HG03196 (cell line): ENCODE measurements at regions not wholly inside any gene's neighbourhood (a gene's known extent, or its start where the extent isn't known, plus 50 kb on each side); places are given as distances from the start of the nearest gene placed in this dataset.
"Not testable (repeated sequence)": the region's sequence is repeated elsewhere in the genome, so short reads cannot be mapped to it uniquely, and the experiment has no call there.

ENCODE experiments used
- ATAC-seq: cut with Tn5 transposase; IDR thresholded peaks from one replicate; pipeline ENCODE4 v1.9.1; 2021; ENCODE audit not compliant: unreplicated experiment

- ATAC-seq, result no peak
These were observed 148.2 kb upstream of the CITED2 start for GRCh38 chr6:139522511-139523220.

DNA sequence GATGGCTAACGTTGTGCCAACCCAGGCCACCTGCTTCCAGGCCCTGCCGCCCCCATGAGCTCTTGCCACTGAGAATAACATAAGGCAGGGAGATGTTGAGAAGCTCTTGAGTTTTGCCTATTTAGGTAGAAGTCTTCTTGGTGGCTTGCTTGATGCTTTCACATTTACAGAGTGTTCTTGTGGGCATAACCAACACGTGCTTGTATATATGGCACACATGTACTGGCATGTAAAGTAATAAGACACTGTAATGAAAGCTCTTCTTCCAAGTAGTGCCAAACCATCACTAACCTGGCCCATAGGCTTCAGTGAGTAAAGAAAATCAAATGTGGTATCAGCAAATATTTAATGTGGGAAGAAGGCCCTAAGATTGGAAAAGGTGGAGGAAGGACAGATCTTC lies 146.9 kb upstream of the CITED2 start:
- ATAC-seq, result no peak

- ATAC-seq, result no peak
These were observed 145.9 kb upstream of the CITED2 start for GRCh38 chr6:139520321-139520768.

- no peak for ATAC-seq
These were observed 145.2 kb upstream of the CITED2 start for GRCh38 chr6:139519571-139520031.

- ATAC-seq, result no peak
These were observed 144.6 kb upstream of the CITED2 start for GRCh38 chr6:139519097-139519496.

DNA sequence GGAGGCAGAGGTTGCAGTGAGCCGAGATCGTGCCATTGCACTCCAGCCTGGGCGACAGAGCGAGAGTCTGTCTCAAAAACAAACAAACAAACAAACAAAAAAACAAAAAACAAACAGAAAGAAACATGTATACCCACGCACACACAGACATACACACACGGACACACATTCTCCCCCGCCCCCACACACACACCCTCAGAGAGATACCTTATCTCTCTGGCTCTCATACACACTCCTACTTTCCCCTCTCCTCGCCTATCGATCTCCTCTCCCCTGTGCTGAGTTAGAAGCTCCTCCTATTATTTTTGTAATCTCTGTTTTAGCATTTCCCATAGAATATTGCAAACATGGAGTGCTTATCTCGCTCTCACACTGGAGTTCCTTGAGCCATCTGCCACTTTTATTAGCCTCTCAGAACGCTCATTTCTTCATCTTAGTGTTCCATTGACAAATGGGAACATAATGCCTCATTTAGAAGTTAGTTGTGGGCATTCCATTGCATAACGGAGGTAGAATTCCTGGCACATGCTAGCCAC lies 144.2 kb upstream of the CITED2 start:
- ATAC-seq, result no peak

- not testable (repeated sequence) for ATAC-seq
These were observed 143.6 kb upstream of the CITED2 start for GRCh38 chr6:139517998-139518555.

- no peak for ATAC-seq
These were observed 141.1 kb upstream of the CITED2 start for GRCh38 chr6:139515511-139515910.

GRCh38 chr6:139514819-139515218 lies 140.4 kb upstream of the CITED2 start:
- no peak for ATAC-seq

- ATAC-seq, result no peak
These were observed 135.8 kb upstream of the CITED2 start for GRCh38 chr6:139510040-139510790.

GRCh38 chr6:139509167-139509566 lies 134.7 kb upstream of the CITED2 start:
- ATAC-seq, result no peak

- ATAC-seq, result no peak
These were observed 134.1 kb upstream of the CITED2 start for GRCh38 chr6:139508576-139508975.

GRCh38 chr6:139508023-139508422 lies 133.6 kb upstream of the CITED2 start:
- no peak for ATAC-seq

- ATAC-seq, result no peak
These were observed 126.5 kb upstream of the CITED2 start for GRCh38 chr6:139500977-139501376.

GRCh38 chr6:139498715-139499114 lies 124.3 kb upstream of the CITED2 start:
- no peak for ATAC-seq

GRCh38 chr6:139497345-139497961 lies 123.0 kb upstream of the CITED2 start:
- ATAC-seq, result no peak

GRCh38 chr6:139496654-139497344 lies 122.4 kb upstream of the CITED2 start:
- ATAC-seq, result no peak

DNA sequence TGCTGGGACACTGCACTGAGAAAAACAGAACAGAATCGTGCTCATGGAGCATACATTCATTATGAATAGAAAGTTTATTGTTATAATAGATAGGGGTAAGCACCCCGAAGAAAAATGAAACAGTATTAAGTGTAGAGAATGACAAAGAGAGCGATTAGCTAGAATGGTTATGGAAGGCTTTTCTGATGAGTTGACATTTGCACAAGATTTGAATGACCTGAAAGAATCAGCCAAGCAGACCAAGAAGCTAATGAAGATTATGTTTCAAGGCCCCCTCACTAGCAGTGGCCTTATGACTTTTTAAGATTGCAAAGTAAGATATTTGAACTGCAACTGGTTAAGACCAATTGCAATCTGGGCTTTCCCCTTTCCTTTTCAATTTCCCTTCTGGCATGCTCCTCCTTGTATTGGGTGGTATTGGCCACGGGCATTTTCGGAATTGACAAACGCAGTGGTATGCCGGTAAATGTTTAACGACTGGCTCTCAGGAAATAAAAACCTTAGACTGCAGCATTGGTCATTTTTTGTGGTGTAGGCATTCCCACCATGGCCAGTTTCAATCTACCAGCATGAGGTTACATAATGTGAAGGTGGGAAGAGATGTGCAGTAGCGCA lies 120.0 kb upstream of the CITED2 start:
- no peak for ATAC-seq

- ATAC-seq, result no peak
These were observed 116.0 kb upstream of the CITED2 start for GRCh38 chr6:139490482-139490881.

DNA sequence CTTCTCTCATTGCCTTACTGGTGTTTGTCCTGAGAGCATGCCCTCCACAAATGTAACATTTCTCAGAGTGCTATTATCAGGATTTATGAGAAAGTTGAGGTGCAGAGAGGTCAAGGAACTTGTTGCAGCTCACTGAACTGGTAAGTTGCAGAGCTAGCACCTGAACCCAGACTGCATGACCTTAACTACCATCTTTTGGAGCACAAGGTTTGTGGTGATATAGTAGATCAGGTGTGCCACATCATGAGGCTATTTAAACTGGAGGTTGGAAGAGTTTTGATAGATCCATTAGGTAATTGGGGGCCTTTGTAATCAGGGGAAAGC lies 112.0 kb upstream of the CITED2 start:
- no peak for ATAC-seq
